Hepatocyte (in vitro differentiated cells): ENCODE measurements at regions not wholly inside any gene's neighbourhood (a gene's known extent, or its start where the extent isn't known, plus 50 kb on each side); places are given as distances from the start of the nearest gene placed in this dataset.

Experiments used
- EZH2 ChIP-seq: fragments of 200-600 bp; sonication (generic); IDR thresholded peaks from 2 replicates; pipeline ENCODE4 v1.6.1; 2016; ENCODE audit warnings: antibody characterized with exemption, mild to moderate bottlenecking, borderline replicate concordance
- TF ChIP-seq, protein P1 (sequence below): fragments of 200-600 bp; sonication (generic); IDR thresholded peaks from 2 replicates; pipeline ENCODE4 v1.5.1; 2016; ENCODE audit warnings: antibody characterized with exemption, mild to moderate bottlenecking; ENCODE audit not compliant: poor library complexity

DNA sequence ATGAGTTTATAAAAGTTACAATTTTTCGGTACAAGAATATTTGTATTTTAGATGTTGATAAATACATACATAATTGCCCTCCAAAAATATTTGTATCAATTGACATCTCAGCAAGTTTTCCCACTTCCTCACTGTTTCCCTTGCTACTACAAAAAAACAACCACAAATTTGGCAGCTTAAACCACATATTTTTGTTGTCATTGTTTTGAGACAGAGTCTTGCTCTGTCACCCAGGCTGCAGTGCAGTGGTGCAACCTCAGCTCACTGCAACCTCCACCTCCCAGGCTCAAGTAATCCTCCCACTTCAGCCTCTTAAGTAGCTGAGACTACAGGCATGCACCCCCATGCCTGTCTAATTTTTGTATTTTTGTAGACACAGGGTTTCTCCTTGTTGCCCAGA is 162.8 kb upstream of the RARB start:
- TF ChIP-seq, protein P1, sequence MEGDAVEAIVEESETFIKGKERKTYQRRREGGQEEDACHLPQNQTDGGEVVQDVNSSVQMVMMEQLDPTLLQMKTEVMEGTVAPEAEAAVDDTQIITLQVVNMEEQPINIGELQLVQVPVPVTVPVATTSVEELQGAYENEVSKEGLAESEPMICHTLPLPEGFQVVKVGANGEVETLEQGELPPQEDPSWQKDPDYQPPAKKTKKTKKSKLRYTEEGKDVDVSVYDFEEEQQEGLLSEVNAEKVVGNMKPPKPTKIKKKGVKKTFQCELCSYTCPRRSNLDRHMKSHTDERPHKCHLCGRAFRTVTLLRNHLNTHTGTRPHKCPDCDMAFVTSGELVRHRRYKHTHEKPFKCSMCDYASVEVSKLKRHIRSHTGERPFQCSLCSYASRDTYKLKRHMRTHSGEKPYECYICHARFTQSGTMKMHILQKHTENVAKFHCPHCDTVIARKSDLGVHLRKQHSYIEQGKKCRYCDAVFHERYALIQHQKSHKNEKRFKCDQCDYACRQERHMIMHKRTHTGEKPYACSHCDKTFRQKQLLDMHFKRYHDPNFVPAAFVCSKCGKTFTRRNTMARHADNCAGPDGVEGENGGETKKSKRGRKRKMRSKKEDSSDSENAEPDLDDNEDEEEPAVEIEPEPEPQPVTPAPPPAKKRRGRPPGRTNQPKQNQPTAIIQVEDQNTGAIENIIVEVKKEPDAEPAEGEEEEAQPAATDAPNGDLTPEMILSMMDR, result no peak
- TF ChIP-seq EZH2, result no peak
